NCI-H2081 (cell line): ENCODE measurements at regions not wholly inside any gene's neighbourhood (a gene's known extent, or its start where the extent isn't known, plus 50 kb on each side); places are given as distances from the start of the nearest gene placed in this dataset.

Source experiments
- DNase-seq, 2 experiments: peaks; one replicate each; lab custom pipeline; 2025; lab: John Stamatoyannopoulos, UW

DNA sequence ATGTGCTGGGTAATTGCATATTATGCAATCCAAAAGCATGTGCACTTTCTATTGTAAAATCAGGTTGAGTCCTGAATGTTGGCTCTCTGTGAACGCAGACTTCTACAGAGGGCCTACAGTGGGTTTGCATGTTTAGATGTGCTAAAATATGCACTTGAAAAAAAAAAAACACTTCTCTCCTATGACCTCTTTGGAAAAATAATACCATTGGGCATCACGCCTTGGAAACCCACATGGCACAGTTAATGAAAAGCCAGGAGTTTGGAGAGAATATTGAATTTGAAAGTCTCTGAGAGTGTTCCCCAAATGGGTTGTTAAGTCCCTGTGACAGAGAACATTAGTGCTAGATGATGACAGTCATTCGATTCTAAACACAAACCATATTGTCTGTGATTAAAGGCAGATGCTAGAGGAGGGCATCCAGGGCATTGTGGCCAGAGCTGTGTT, 710.4 kb upstream of the PIK3C3 start:
- DNase-seq = no peak

DNA sequence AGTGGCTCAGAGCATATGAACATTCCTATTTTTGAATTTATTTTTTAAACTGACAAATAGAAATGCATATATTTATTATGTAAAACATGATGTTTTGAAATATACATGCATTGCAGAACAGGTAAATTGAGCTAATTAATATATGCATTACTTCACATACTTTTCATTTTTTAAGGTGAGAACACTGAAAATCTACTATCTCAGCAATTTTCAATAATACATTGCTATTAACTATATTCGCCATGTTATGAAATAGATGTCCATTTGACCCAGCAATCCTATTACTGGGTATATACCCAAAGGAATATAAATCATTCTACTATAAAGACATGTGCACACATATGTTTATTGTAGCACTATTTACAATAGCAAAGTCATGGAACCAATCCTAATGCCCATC, 717.7 kb upstream of the PIK3C3 start:
- no peak for DNase-seq

DNA sequence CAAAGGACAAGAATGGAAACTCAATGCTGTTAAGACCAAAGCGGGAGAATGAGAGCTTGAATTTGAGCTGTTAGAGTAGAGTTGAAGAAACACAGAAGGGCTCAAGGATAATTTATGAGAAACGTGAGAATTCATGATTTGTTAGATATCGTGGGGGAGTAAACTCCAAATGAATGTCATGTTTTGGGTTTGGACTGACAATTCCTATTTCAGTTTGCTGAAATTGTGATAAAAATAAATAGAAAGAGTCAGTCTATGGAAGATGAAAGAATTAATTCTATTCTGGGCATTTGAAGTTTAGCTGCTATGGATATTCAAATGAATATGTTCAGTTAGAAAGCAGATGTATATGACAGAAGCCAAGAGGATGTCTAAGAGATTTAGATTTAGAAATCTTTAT, 723.4 kb upstream of the PIK3C3 start:
- no peak for DNase-seq

DNA sequence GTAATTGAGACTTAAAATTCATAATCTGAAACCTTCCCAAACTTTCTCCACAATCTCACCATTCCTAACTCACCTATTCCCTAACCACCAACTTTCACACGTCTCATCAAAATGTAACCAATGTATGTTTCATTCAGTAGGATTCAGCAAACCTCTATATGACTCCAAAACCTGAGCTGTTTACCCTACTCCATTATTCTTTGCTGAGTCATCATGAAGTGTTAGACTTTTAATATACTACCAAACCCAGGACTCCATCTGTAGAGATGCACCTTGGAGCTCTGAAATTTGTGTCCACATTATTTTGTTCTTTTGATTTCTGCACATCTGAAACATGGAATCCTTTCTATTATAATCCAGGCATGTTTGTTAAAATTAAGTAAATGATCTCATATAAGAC, 727.0 kb upstream of the PIK3C3 start:
- DNase-seq = no peak

DNA sequence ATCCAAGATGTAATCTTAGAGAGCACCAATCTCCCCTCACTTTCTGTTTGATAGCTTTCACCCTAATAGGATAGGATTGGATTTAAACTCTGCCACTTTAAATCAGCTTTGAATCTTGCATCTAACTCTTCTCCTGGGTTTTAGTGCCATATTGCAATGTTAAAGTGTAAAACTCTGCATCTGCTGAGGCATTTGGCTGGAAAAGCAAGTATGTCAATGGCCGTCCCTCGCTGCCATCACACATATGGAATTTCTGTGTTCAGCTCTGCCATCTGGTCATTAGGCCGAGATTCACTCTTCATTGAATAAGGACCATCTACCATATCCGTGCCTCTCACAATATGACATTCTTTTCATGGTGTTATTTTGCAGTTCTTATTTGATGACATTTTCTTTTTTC, 728.1 kb upstream of the PIK3C3 start:
- DNase-seq = no peak

GRCh38 chr18:41226186-41226585, 728.8 kb upstream of the PIK3C3 start:
- no peak for DNase-seq

- no peak for DNase-seq
Measured at GRCh38 chr18:41216341-41217003, 738.6 kb upstream of the PIK3C3 start.

GRCh38 chr18:41207706-41208105, 747.3 kb upstream of the PIK3C3 start:
- DNase-seq = no peak

GRCh38 chr18:41206341-41206830, 748.6 kb upstream of the PIK3C3 start:
- DNase-seq = no peak

- no peak for DNase-seq
Measured at GRCh38 chr18:41199212-41199611, 755.8 kb upstream of the PIK3C3 start.

DNA sequence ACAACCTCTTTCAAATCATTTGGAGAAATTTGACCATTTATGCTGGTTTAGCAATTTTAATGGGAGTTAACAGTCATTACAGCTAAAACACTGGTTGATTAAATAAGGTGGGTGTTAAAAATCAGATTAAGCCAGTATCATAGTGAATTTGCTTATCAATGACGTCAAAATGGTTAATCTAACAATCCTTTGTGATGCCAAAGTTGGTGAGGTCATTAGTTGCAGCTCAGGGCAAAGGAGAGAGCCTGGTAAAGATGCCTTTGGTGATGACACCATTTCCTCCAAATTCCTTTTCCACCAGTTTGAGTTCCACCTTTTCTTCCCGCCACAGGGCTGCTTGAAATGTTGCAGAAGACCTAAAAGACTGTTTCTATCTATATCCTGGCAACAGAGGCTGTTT, 757.1 kb upstream of the PIK3C3 start:
- DNase-seq = no peak

GRCh38 chr18:41170346-41170745, 784.7 kb upstream of the PIK3C3 start:
- DNase-seq = peak in 1 of 2 experiments; percentile 5

- DNase-seq = no peak
Measured at GRCh38 chr18:41165625-41166024, 789.4 kb upstream of the PIK3C3 start.

- no peak for DNase-seq
Measured at GRCh38 chr18:41162781-41163180, 792.3 kb upstream of the PIK3C3 start.

- DNase-seq = no peak
Measured at GRCh38 chr18:41162191-41162590, 792.8 kb upstream of the PIK3C3 start.

GRCh38 chr18:41155910-41156851, 798.9 kb upstream of the PIK3C3 start:
- no peak for DNase-seq

DNA sequence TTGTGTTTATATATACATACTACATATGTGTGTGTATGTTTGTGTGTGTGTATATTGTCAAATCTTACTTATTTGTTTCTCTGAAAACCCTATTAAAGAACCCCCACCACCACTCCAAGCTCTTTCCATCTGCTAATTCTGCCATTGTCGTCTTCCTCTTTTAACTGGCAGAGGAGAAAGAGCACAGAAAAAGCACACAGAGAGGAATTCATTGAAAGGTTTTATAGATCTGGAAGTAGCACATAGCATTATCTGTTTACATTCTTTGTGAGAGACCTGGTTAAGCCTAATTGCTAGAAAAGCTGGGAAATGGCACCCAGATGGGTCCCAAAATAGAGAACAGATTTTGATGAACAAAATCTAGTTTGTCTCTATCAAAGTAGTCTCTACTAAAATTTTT, 800.0 kb upstream of the PIK3C3 start:
- no peak for DNase-seq

- no peak for DNase-seq
Measured at GRCh38 chr18:41153871-41154270, 801.2 kb upstream of the PIK3C3 start.

DNA sequence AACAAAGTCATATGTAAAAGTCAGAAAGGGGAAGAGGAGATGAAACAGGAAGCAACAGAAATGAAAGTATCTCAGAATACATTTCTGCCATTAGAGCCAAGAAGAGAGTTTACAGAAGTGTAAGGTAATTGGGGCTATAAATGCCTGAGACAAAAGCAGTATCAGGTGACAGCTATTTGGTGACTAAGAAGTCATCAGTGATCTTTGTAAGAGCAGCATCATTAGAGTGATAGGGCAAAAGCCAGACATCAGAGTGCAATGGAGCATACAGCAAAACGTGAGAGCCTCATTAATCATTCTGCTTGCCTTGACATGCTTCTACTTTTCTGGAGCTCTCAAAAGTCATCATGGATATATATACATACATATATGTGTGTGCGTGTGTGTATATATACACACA, 804.7 kb upstream of the PIK3C3 start:
- peak in 1 of 2 experiments; percentile 63 for DNase-seq

GRCh38 chr18:41146301-41146700, 808.7 kb upstream of the PIK3C3 start:
- peak in 1 of 2 experiments; percentile 9 for DNase-seq

DNA sequence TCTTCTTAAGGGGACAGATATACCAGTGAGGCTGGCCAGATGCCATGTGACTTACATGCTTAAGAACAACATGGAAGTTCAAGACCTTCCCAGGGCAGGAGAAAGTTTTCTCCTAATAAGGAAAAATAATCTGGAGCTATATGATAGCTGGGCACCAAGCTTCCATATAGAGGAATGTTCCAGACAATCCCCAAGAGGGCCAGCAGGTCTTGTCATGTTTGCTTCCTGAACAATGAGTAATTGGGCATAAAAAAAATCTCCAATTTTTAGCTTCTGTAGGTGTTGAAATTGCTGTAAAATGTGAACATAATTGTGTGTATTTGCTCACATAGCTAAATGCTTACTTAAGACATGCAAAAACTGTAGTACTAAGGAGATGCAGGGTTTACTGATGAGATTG, 809.5 kb upstream of the PIK3C3 start:
- DNase-seq = no peak

- DNase-seq = no peak
Measured at GRCh38 chr18:41144441-41144840, 810.6 kb upstream of the PIK3C3 start.

GRCh38 chr18:41140506-41140905, 814.5 kb upstream of the PIK3C3 start:
- DNase-seq = no peak
